Stimulated activated effector memory CD8-positive, alpha-beta T cell treated with anti-CD3 and anti-CD28 coated beads, Interleukin-12 subunit alpha, Interleukin-12 subunit beta, amount 100 ng/mL, for 72 hours (primary cell): ENCODE measurements at regions not wholly inside any gene's neighbourhood (a gene's known extent, or its start where the extent isn't known, plus 50 kb on each side); places are given as distances from the start of the nearest gene placed in this dataset.
A peak's percentile ranks its signal among the peaks of the same experiment; 100 is the strongest.
"Not testable (repeated sequence)": the region's sequence is repeated elsewhere in the genome, so short reads cannot be mapped to it uniquely, and the experiment has no call there.

Experiments
- ATAC-seq: fragments of 150-1000 bp; cut with Tn5 transposase; 2 replicates; pipeline ENCODE4 v1.10.0; 2021
- DNase-seq, 2 donors: peaks; one replicate each; pipeline ENCODE4 v3.0.0; 2021 to 2022; ENCODE audit warnings: low spot score in 2 of 2
- H3K27ac Mint-ChIP-seq: one replicate; pipeline ENCODE4 v1.8.0; 2022; ENCODE audit warnings: mild to moderate bottlenecking, mixed read lengths
- H3K36me3 Mint-ChIP-seq: one replicate; pipeline ENCODE4 v1.8.0; 2022; ENCODE audit warnings: mild to moderate bottlenecking, mixed read lengths
- H3K4me1 Mint-ChIP-seq: one replicate; pipeline ENCODE4 v1.8.0; 2022; ENCODE audit warnings: mixed read lengths
- H3K4me3 Mint-ChIP-seq: one replicate; pipeline ENCODE4 v1.8.0; 2022; ENCODE audit warnings: mild to moderate bottlenecking, mixed read lengths
- H3K9me3 Mint-ChIP-seq: one replicate; pipeline ENCODE4 v1.8.0; 2022; ENCODE audit warnings: mixed read lengths

- H3K9me3 Mint-ChIP-seq: no peaks in the 10 kb centered on the region
- DNase-seq (no peak), ATAC-seq (no peak)
- H3K4me1 Mint-ChIP-seq: no peaks in the 10 kb centered on the region
- H3K27ac Mint-ChIP-seq: no peak overlapping the region
- H3K4me3 Mint-ChIP-seq: no peak overlapping the region
- H3K36me3 Mint-ChIP-seq: no peaks in the 10 kb centered on the region
Measured at GRCh38 chr3:10653866-10654611, 148.7 kb upstream of the ATP2B2 start.

GRCh38 chr3:10655105-10655504 lies 149.7 kb upstream of the ATP2B2 start:
- DNase-seq: no peak
- no peak for ATAC-seq
- Mint-ChIP-seq H3K36me3 (no peaks in the 10 kb centered on the region), H3K4me1 (no peaks in the 10 kb centered on the region), H3K27ac (no peak overlapping the region), H3K4me3 (no peak overlapping the region), H3K9me3 (no peaks in the 10 kb centered on the region)

GRCh38 chr3:10657339-10657738 lies 152.0 kb upstream of the ATP2B2 start:
- H3K36me3 Mint-ChIP-seq, ATAC-seq, H3K4me1 Mint-ChIP-seq, H3K9me3 Mint-ChIP-seq, H3K4me3 Mint-ChIP-seq, H3K27ac Mint-ChIP-seq, DNase-seq: not testable (repeated sequence)

GRCh38 chr3:10665592-10665991 lies 150.4 kb upstream of the SLC6A11 start:
- H3K36me3 Mint-ChIP-seq: no peaks in the 10 kb centered on the region
- H3K9me3 Mint-ChIP-seq: no peaks in the 10 kb centered on the region
- no peak overlapping the region for H3K4me3 Mint-ChIP-seq
- no peak overlapping the region for H3K27ac Mint-ChIP-seq
- DNase-seq (no peak), ATAC-seq (no peak)
- peaks cover 11% of the 10 kb centered on the region for H3K4me1 Mint-ChIP-seq

GRCh38 chr3:10666621-10667020 lies 149.4 kb upstream of the SLC6A11 start:
- Mint-ChIP-seq H3K4me1 (peaks cover 11% of the 10 kb centered on the region), H3K9me3 (no peaks in the 10 kb centered on the region), H3K27ac (no peak overlapping the region), H3K36me3 (no peaks in the 10 kb centered on the region), H3K4me3 (no peak overlapping the region)
- DNase-seq (no peak), ATAC-seq (peak; percentile 64)

GRCh38 chr3:10667269-10667668 lies 148.8 kb upstream of the SLC6A11 start:
- Mint-ChIP-seq H3K4me3 (no peak overlapping the region), H3K4me1 (peaks cover 11% of the 10 kb centered on the region), H3K27ac (no peak overlapping the region), H3K9me3 (no peaks in the 10 kb centered on the region), H3K36me3 (no peaks in the 10 kb centered on the region)
- no peak for DNase-seq
- ATAC-seq: peak; percentile 55

- no peak for ATAC-seq
- Mint-ChIP-seq H3K9me3 (no peaks in the 10 kb centered on the region), H3K36me3 (no peaks in the 10 kb centered on the region), H3K27ac (no peak overlapping the region), H3K4me1 (peaks cover 12% of the 10 kb centered on the region), H3K4me3 (no peak overlapping the region)
- no peak for DNase-seq
Measured at GRCh38 chr3:10667901-10668476, 148.0 kb upstream of the SLC6A11 start.

- Mint-ChIP-seq H3K9me3 (no peaks in the 10 kb centered on the region), H3K36me3 (no peaks in the 10 kb centered on the region), H3K4me3 (no peak overlapping the region), H3K27ac (no peak overlapping the region), H3K4me1 (peaks cover 18% of the 10 kb centered on the region)
- ATAC-seq: no peak
- no peak for DNase-seq
Measured at GRCh38 chr3:10669490-10670048, 146.5 kb upstream of the SLC6A11 start.

GRCh38 chr3:10672422-10672821 lies 143.6 kb upstream of the SLC6A11 start:
- Mint-ChIP-seq H3K27ac (no peak overlapping the region), H3K9me3 (no peaks in the 10 kb centered on the region), H3K4me3 (no peak overlapping the region), H3K36me3 (no peaks in the 10 kb centered on the region), H3K4me1 (peaks cover 7% of the 10 kb centered on the region)
- DNase-seq (no peak), ATAC-seq (no peak)

- peaks cover 7% of the 10 kb centered on the region for H3K4me1 Mint-ChIP-seq
- no peak overlapping the region for H3K4me3 Mint-ChIP-seq
- H3K36me3 Mint-ChIP-seq: no peaks in the 10 kb centered on the region
- ATAC-seq (no peak), DNase-seq (no peak)
- H3K9me3 Mint-ChIP-seq: no peaks in the 10 kb centered on the region
- H3K27ac Mint-ChIP-seq: no peak overlapping the region
Measured at GRCh38 chr3:10674578-10674977, 141.4 kb upstream of the SLC6A11 start.

GRCh38 chr3:10676905-10677304 lies 139.1 kb upstream of the SLC6A11 start:
- DNase-seq (no peak), ATAC-seq (no peak)
- Mint-ChIP-seq H3K4me1 (peaks cover 7% of the 10 kb centered on the region), H3K27ac (no peak overlapping the region), H3K36me3 (no peaks in the 10 kb centered on the region), H3K4me3 (no peak overlapping the region), H3K9me3 (no peaks in the 10 kb centered on the region)

GRCh38 chr3:10678796-10679376 lies 137.1 kb upstream of the SLC6A11 start:
- ATAC-seq: peak; percentile 70
- H3K9me3 Mint-ChIP-seq: no peaks in the 10 kb centered on the region
- DNase-seq: no peak

GRCh38 chr3:10680796-10681195 lies 135.2 kb upstream of the SLC6A11 start:
- Mint-ChIP-seq H3K4me3 (no peak overlapping the region), H3K9me3 (no peaks in the 10 kb centered on the region), H3K4me1 (no peaks in the 10 kb centered on the region), H3K27ac (no peak overlapping the region), H3K36me3 (no peaks in the 10 kb centered on the region)
- no peak for DNase-seq
- ATAC-seq: no peak

More at GRCh38 chr3:10678796-10679376, 137.1 kb upstream of the SLC6A11 start:
- H3K4me3 Mint-ChIP-seq: no peak overlapping the region
- H3K4me1 Mint-ChIP-seq: no peaks in the 10 kb centered on the region
- no peaks in the 10 kb centered on the region for H3K36me3 Mint-ChIP-seq
- H3K27ac Mint-ChIP-seq: no peak overlapping the region

GRCh38 chr3:10682692-10683091 lies 133.3 kb upstream of the SLC6A11 start:
- Mint-ChIP-seq H3K9me3 (no peaks in the 10 kb centered on the region), H3K27ac (no peak overlapping the region), H3K4me3 (no peak overlapping the region), H3K36me3 (no peaks in the 10 kb centered on the region), H3K4me1 (no peaks in the 10 kb centered on the region)
- ATAC-seq (no peak), DNase-seq (no peak)

- Mint-ChIP-seq H3K4me3 (no peak overlapping the region), H3K27ac (no peak overlapping the region), H3K36me3 (no peaks in the 10 kb centered on the region), H3K9me3 (no peaks in the 10 kb centered on the region), H3K4me1 (no peaks in the 10 kb centered on the region)
- DNase-seq (no peak), ATAC-seq (no peak)
Measured at GRCh38 chr3:10683106-10683505, 132.9 kb upstream of the SLC6A11 start.

GRCh38 chr3:10688126-10688525 lies 127.9 kb upstream of the SLC6A11 start:
- no peaks in the 10 kb centered on the region for H3K4me1 Mint-ChIP-seq
- ATAC-seq: no peak
- DNase-seq: no peak
- no peak overlapping the region for H3K4me3 Mint-ChIP-seq
- H3K9me3 Mint-ChIP-seq: no peaks in the 10 kb centered on the region
- H3K27ac Mint-ChIP-seq: no peak overlapping the region
- H3K36me3 Mint-ChIP-seq: no peaks in the 10 kb centered on the region
